CD4-positive, alpha-beta T cell treated with Interleukin-4 for 1 hour (primary cell): ENCODE measurements at regions not wholly inside any gene's neighbourhood (a gene's known extent, or its start where the extent isn't known, plus 50 kb on each side); places are given as distances from the start of the nearest gene placed in this dataset.
"Not testable (repeated sequence)": the region's sequence is repeated elsewhere in the genome, so short reads cannot be mapped to it uniquely, and the experiment has no call there.

Experiments used
- DNase-seq, 2 donors: peaks; one replicate each; pipeline ENCODE4 v3.0.0-alpha.2; 2020 to 2022

- no peak for DNase-seq
These were observed 599.0 kb upstream of the TPK1 start for GRCh38 chr7:145434811-145435210.

GRCh38 chr7:145431834-145432233 lies 596.0 kb upstream of the TPK1 start:
- no peak for DNase-seq

GRCh38 chr7:145418481-145418880 lies 582.6 kb upstream of the TPK1 start:
- DNase-seq, result not testable (repeated sequence)

GRCh38 chr7:145411066-145411465 lies 575.2 kb upstream of the TPK1 start:
- no peak for DNase-seq

- no peak for DNase-seq
These were observed 562.9 kb upstream of the TPK1 start for GRCh38 chr7:145398758-145399157.

- no peak for DNase-seq
These were observed 558.3 kb upstream of the TPK1 start for GRCh38 chr7:145394126-145394525.

- DNase-seq, result no peak
These were observed 546.9 kb upstream of the TPK1 start for GRCh38 chr7:145382762-145383161.

- no peak for DNase-seq
These were observed 542.3 kb upstream of the TPK1 start for GRCh38 chr7:145378197-145378596.

GRCh38 chr7:145360511-145361100 lies 524.8 kb upstream of the TPK1 start:
- no peak for DNase-seq

- DNase-seq, result no peak
These were observed 514.5 kb upstream of the TPK1 start for GRCh38 chr7:145350334-145350733.

GRCh38 chr7:145349452-145349851 lies 513.6 kb upstream of the TPK1 start:
- DNase-seq, result not testable (repeated sequence)

GRCh38 chr7:145347271-145347670 lies 511.4 kb upstream of the TPK1 start:
- DNase-seq, result no peak

- DNase-seq, result no peak
These were observed 503.5 kb upstream of the TPK1 start for GRCh38 chr7:145339319-145339718.

- DNase-seq, result no peak
These were observed 495.7 kb upstream of the TPK1 start for GRCh38 chr7:145331522-145331921.

GRCh38 chr7:145331076-145331475 lies 495.2 kb upstream of the TPK1 start:
- DNase-seq, result no peak

GRCh38 chr7:145327646-145328045 lies 491.8 kb upstream of the TPK1 start:
- DNase-seq, result no peak

- no peak for DNase-seq
These were observed 488.2 kb upstream of the TPK1 start for GRCh38 chr7:145324081-145324480.

GRCh38 chr7:145313551-145313950 lies 477.7 kb upstream of the TPK1 start:
- no peak for DNase-seq

- no peak for DNase-seq
These were observed 457.9 kb upstream of the TPK1 start for GRCh38 chr7:145293754-145294153.

- no peak for DNase-seq
These were observed 457.4 kb upstream of the TPK1 start for GRCh38 chr7:145293228-145293701.

GRCh38 chr7:145289384-145289783 lies 453.5 kb upstream of the TPK1 start:
- DNase-seq, result no peak

- DNase-seq, result no peak
These were observed 440.3 kb upstream of the TPK1 start for GRCh38 chr7:145276118-145276517.

- no peak for DNase-seq
These were observed 433.7 kb upstream of the TPK1 start for GRCh38 chr7:145269418-145270161.

GRCh38 chr7:145265180-145265579 lies 429.3 kb upstream of the TPK1 start:
- DNase-seq, result no peak

- DNase-seq, result no peak
These were observed 428.0 kb upstream of the TPK1 start for GRCh38 chr7:145263886-145264285.
